ENCODE measurements at regions not wholly inside any gene's neighbourhood (a gene's known extent, or its start where the extent isn't known, plus 50 kb on each side); places are given as distances from the start of the nearest gene placed in this dataset.
"Not testable (repeated sequence)": the region's sequence is repeated elsewhere in the genome, so short reads cannot be mapped to it uniquely, and the experiment has no call there.

DNA sequence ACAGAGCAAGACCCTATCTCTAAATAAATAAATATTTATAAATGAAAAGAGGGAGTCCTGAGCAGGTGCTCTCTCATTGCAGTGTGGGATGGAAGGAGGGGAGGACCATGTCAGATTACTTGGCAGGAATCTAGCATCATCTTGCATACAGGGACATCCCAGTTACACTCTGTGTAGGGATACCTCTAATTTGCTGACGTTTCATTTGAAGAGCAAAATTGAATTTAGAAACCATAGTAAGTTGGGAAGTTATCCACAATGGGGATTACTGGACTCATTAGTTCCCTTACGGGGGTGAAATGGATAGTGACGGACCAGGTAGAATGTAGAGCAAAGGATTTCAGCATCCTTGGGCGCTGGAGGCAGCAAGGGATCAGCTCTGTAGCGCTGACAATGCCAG lies 52.1 kb downstream of the ARHGEF18 start:
- DNase-seq: no peak

GRCh38 chr19:7401694-7402093 lies 53.0 kb downstream of the ARHGEF18 start:
- DNase-seq: no peak

GRCh38 chr19:7405482-7405881 lies 56.7 kb downstream of the ARHGEF18 start:
- DNase-seq: not testable (repeated sequence)

GRCh38 chr19:7408251-7408650 lies 59.5 kb downstream of the ARHGEF18 start:
- no peak for DNase-seq

DNA sequence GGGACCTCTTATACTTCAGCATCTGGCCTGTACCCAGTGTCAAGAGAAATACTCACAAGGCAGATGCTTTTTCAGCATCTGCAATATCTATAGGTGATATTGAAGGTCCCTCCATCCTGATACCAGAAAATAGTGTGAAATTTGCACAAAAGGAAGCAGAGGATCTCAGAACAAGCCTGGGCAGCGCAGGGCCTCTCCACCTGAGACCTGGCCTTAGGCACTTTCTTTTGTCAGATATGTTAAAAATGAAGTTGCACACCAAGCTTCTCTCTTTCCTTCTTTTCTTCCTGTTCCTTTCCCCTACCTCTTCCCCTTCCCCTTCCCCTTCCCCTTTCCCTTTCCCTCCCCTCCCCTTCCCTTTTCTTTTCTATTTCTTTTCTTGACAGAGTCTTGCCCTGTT lies 62.2 kb downstream of the ARHGEF18 start:
- no peak for DNase-seq

- DNase-seq: no peak
Measured at GRCh38 chr19:7413629-7414028, 64.9 kb downstream of the ARHGEF18 start.

GRCh38 chr19:7415163-7415856 lies 66.6 kb downstream of the ARHGEF18 start:
- DNase-seq: peak in 1 of 51 donors; percentile 3

DNA sequence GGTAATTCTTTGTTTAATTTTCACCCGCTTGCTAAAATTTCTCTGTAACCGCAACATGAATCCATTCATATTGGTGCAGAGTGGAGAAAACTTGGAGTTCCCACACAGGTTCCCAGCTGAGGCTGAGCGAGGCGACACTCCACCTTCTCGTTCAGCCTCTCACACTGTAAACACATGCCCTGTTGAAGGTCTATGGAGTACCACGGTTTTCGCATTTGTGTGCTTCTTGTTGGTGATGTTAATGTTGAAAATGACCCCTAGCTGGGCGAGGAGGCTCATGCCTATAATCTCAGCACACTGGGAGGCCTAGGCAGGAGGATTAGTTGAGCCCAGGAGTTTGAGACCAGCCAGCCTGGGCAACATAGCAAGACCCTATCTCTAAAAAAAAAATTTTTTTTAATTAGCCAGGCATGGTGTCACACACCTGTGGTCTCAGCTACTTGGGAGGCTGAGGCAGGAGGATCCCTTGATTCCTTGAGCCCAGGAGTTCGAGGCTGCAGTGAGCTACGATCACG lies 67.2 kb downstream of the ARHGEF18 start:
- DNase-seq: no peak

- DNase-seq: no peak
Measured at GRCh38 chr19:7417671-7418324, 69.1 kb downstream of the ARHGEF18 start.

- DNase-seq: no peak
Measured at GRCh38 chr19:7418596-7418995, 69.9 kb downstream of the ARHGEF18 start.

DNA sequence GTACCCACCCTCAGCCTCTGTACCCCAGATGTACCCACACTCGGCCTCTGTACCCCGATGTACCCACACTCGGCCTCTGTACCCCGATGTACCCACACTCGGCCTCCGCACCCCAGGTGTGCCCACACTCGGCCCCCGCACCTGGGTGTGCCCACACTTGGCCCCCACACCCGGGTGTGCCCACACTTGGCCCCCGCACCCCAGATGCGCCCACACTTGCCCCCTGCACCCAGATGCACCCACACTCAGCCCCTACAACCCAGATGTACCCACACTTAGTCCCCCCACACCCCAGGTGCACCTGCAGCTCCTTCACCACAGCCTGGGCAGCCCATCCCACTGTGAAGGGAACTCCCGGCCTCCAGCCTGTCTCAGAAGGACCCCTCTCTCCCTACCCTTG lies 69.7 kb downstream of the PEX11G start:
- DNase-seq: no peak

- DNase-seq: no peak
Measured at GRCh38 chr19:7419777-7420439, 68.9 kb downstream of the PEX11G start.

- no peak for DNase-seq
Measured at GRCh38 chr19:7421941-7422744, 66.7 kb downstream of the PEX11G start.
